H1 (cell line): ENCODE measurements at regions not wholly inside any gene's neighbourhood (a gene's known extent, or its start where the extent isn't known, plus 50 kb on each side); places are given as distances from the start of the nearest gene placed in this dataset.
A peak's percentile ranks its signal among the peaks of the same experiment; 100 is the strongest.

Experiments
- CTCF ChIA-PET: fragments of 300-600 bp; sonication (Branson Sonifier 250); formaldehyde crosslinking; loops from one replicate; lab custom pipeline; 2021; ENCODE audit not compliant: partially characterized antibody; lab: Charles Lee
- POLR2A ChIA-PET: fragments of 300-600 bp; sonication (Branson Sonifier 250); formaldehyde crosslinking; loops from one replicate; lab custom pipeline; 2021; ENCODE audit warnings: inconsistent platforms; ENCODE audit not compliant: partially characterized antibody; lab: Charles Lee
- DNase-seq, 2 experiments: peaks; one replicate each; pipeline versions ENCODE4 v3.0.0 to v3.0.0-alpha.2; 2010 to 2022; ENCODE audit warnings: low spot score in 2 of 2, low read depth in 1 of 2, mixed read lengths in 1 of 2
- FAIRE-seq: peaks from 2 replicates; lab custom pipeline; 2011; peaks lifted over from hg19 to GRCh38; lab: Jason Lieb, UNC
- H2AFZ ChIP-seq: 2 replicates; pipeline ENCODE4 v1.8.1; 2012; ENCODE audit warnings: low read length, inconsistent platforms
- H2AK5ac ChIP-seq: 2 replicates; pipeline ENCODE4 v1.6.1; 2013; ENCODE audit warnings: low read depth, low read length
- H2BK120ac ChIP-seq: replicated peaks from 2 replicates; pipeline ENCODE3; 2013; ENCODE audit warnings: low read depth, low read length, inconsistent platforms
- H2BK12ac ChIP-seq: 2 replicates; pipeline ENCODE4 v1.6.1; 2013; ENCODE audit warnings: low read depth, low read length
- H2BK15ac ChIP-seq: 2 replicates; pipeline ENCODE4 v1.6.1; 2013; ENCODE audit warnings: low read length
- H2BK20ac ChIP-seq: 2 replicates; pipeline ENCODE4 v1.6.1; 2013; ENCODE audit warnings: low read length
- H2BK5ac ChIP-seq: 2 replicates; pipeline ENCODE4 v1.6.1; 2013; ENCODE audit warnings: low read depth, low read length
- H3K14ac ChIP-seq: 2 replicates; pipeline ENCODE4 v1.6.1; 2013; ENCODE audit warnings: inconsistent platforms; ENCODE audit not compliant: insufficient read length
- H3K18ac ChIP-seq: 2 replicates; pipeline ENCODE4 v1.6.1; 2013; ENCODE audit warnings: low read length; ENCODE audit errors: extremely low read depth
- H3K23ac ChIP-seq: 2 replicates; pipeline ENCODE4 v1.6.1; 2013; ENCODE audit warnings: inconsistent platforms; ENCODE audit not compliant: insufficient read length
- H3K23me2 ChIP-seq: 2 replicates; pipeline ENCODE4 v1.6.1; 2013; ENCODE audit warnings: low read depth, low read length
- H3K27ac ChIP-seq: 2 replicates; pipeline ENCODE4 v1.6.1; 2011; ENCODE audit warnings: low read depth, low read length, inconsistent platforms
- H3K27me3 ChIP-seq, 4 experiments: replicated peaks in 1 of 4; 1 replicate in 1 of 4; 2 replicates in 3 of 4; pipeline versions ENCODE4 v1.6.1 to v1.8.1; 2011 to 2013; ENCODE audit warnings: low read length in 3 of 4, mild to moderate bottlenecking in 3 of 4, inconsistent platforms in 2 of 4, mixed read lengths in 2 of 4, moderate library complexity in 1 of 4; ENCODE audit not compliant: control insufficient read depth in 3 of 4, insufficient read depth in 3 of 4; ENCODE audit errors: extremely low read depth in 1 of 4
- H3K36me3 ChIP-seq, 4 experiments: 2 replicates each; pipeline versions ENCODE4 v1.6.1 to v1.8.1; 2011 to 2013; ENCODE audit warnings: mild to moderate bottlenecking in 4 of 4, low read length in 3 of 4, moderate library complexity in 2 of 4, control low read depth in 1 of 4, inconsistent platforms in 1 of 4; ENCODE audit not compliant: insufficient read depth in 4 of 4, control insufficient read depth in 2 of 4
- H3K4ac ChIP-seq: replicated peaks from 2 replicates; pipeline ENCODE3; 2013; ENCODE audit warnings: low read length, low read depth, mixed read lengths, inconsistent platforms; ENCODE audit not compliant: insufficient read length
- H3K4me1 ChIP-seq, 4 experiments: replicated peaks in 1 of 4; 1 replicate in 1 of 4; 2 replicates in 3 of 4; pipeline versions ENCODE4 v1.6.1 to v1.8.1; 2011 to 2013; ENCODE audit warnings: low read length in 3 of 4, inconsistent platforms in 2 of 4, mixed read lengths in 1 of 4; ENCODE audit not compliant: insufficient read depth in 4 of 4, control insufficient read depth in 3 of 4
- H3K4me2 ChIP-seq, 2 experiments: 2 replicates each; pipeline versions ENCODE4 v1.6.1 to v1.8.1; 2011 to 2013; ENCODE audit warnings: low read depth in 2 of 2, low read length in 2 of 2, control low read depth in 1 of 2, inconsistent platforms in 1 of 2, mild to moderate bottlenecking in 1 of 2; ENCODE audit not compliant: insufficient read depth in 1 of 2
- H3K4me3 ChIP-seq, 4 experiments: fragments of 200-600, 300-600 bp in 1 of 4; sonication (generic), shearing (Covaris generic), sonication (Bioruptor Twin) in 1 of 4; 2 replicates each; pipeline versions ENCODE4 v1.5.1 to v1.8.1; 2011 to 2016; ENCODE audit warnings: low read length in 4 of 4, low read depth in 3 of 4, control low read depth in 2 of 4, inconsistent platforms in 2 of 4, mild to moderate bottlenecking in 2 of 4, mixed read lengths in 1 of 4, moderate library complexity in 1 of 4; ENCODE audit not compliant: insufficient read depth in 2 of 4; ENCODE audit errors: extremely low read depth in 1 of 4
- H3K56ac ChIP-seq: replicated peaks from 2 replicates; pipeline ENCODE3; 2013; ENCODE audit warnings: low read depth, mild to moderate bottlenecking, mixed read lengths, low read length, inconsistent platforms; ENCODE audit not compliant: insufficient read length
- H3K79me1 ChIP-seq: 2 replicates; pipeline ENCODE4 v1.6.1; 2013; ENCODE audit warnings: low read depth, low read length, control low read depth
- H3K79me2 ChIP-seq, 2 experiments: 2 replicates each; pipeline versions ENCODE4 v1.6.1 to v1.8.1; 2012 to 2013; ENCODE audit warnings: low read length in 2 of 2, mild to moderate bottlenecking in 2 of 2, inconsistent platforms in 1 of 2; ENCODE audit not compliant: insufficient read depth in 2 of 2, control insufficient read depth in 1 of 2
- H3K9ac ChIP-seq, 4 experiments: replicated peaks in 1 of 4; 1 replicate in 1 of 4; 2 replicates in 3 of 4; pipeline versions ENCODE4 v1.6.1 to v1.8.1; 2011 to 2013; ENCODE audit warnings: low read depth in 3 of 4, low read length in 3 of 4, control low read depth in 2 of 4, mild to moderate bottlenecking in 2 of 4, moderate library complexity in 2 of 4, inconsistent platforms in 1 of 4; ENCODE audit errors: extremely low read depth in 1 of 4
- H3K9me3 ChIP-seq, 2 experiments: 2 replicates each; pipeline versions ENCODE4 v1.6.1 to v1.8.1; 2012 to 2013; ENCODE audit warnings: mild to moderate bottlenecking in 2 of 2, moderate library complexity in 2 of 2, control low read depth in 1 of 2, inconsistent platforms in 1 of 2, low read depth in 1 of 2, low read length in 1 of 2, mixed read lengths in 1 of 2; ENCODE audit not compliant: insufficient read depth in 2 of 2
- H4K20me1 ChIP-seq, 2 experiments: replicated peaks in 1 of 2; 2 replicates each; pipeline versions ENCODE3 to v1.8.1; 2011 to 2013; ENCODE audit warnings: inconsistent platforms in 2 of 2, low read length in 2 of 2, mild to moderate bottlenecking in 1 of 2; ENCODE audit not compliant: insufficient read depth in 2 of 2, control insufficient read depth in 1 of 2
- H4K5ac ChIP-seq: 2 replicates; pipeline ENCODE4 v1.6.1; 2013; ENCODE audit warnings: low read length, low read depth, mixed read lengths, inconsistent platforms; ENCODE audit not compliant: insufficient read length
- H4K8ac ChIP-seq: 2 replicates; pipeline ENCODE4 v1.8.0; 2013; ENCODE audit warnings: mild to moderate bottlenecking, moderate library complexity, low read length, inconsistent platforms; ENCODE audit not compliant: insufficient read depth; ENCODE audit errors: extremely low read depth
- H4K91ac ChIP-seq: replicated peaks from 2 replicates; pipeline ENCODE3; 2013; ENCODE audit warnings: low read length, mixed read lengths, inconsistent platforms; ENCODE audit not compliant: insufficient read length
- KDM1A ChIP-seq: fragments of 200-600, 300-600 bp; sonication (generic); IDR thresholded peaks from 2 replicates; pipeline ENCODE4 v1.7.1; 2016; ENCODE audit warnings: mild to moderate bottlenecking, low read length, borderline replicate concordance
- NRF1 ChIP-seq: IDR thresholded peaks from 2 replicates; pipeline ENCODE4 v1.6.1; 2011; ENCODE audit warnings: mild to moderate bottlenecking, low read depth, low read length, improper control_type of control experiment
- WGBS, 2 experiments: shearing (Covaris generic) in 1 of 2; methylation state at CpG; one replicate each; pipeline versions ENCODE4 v1.1.6 to v1.1.7; 2013 to 2015; ENCODE audit warnings: low lambda C conversion rate in 2 of 2, mixed read lengths in 2 of 2, inconsistent platforms in 1 of 2, low coverage in 1 of 2, missing lambda C conversion rate in 1 of 2; ENCODE audit not compliant: insufficient replicate concordance in 2 of 2, insufficient coverage in 1 of 2, insufficient read length in 1 of 2; ENCODE audit errors: extremely low coverage in 1 of 2, missing lambda C conversion rate in 1 of 2; 5-methylcytosine and 5-hydroxymethylcytosine counted together

DNA sequence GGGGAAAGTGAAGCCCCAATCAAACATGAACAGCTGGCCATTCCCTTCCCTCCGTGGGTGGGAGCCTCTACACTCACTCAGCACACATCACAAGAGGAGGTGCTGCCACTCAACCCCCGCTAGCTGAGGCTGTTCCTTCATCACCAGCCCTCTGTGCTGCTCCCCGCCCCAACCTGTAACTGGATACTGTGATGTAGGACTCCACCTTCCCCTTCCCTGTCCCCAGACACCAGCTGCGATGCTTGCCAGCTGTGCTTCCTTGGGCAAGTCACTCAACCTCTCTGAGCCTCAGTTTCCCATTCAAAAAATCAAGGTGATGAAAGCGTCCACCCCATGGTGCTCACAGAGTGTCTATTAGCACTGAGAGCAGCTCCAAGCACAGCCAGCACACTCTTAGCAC lies 273.2 kb downstream of the MRTFB start:
- Histone ChIP-seq H2BK120ac (no peak overlapping the region), H3K56ac (no peak overlapping the region), H2BK5ac (no peak overlapping the region), H2BK15ac (peak overlapping the region; percentile 37; the same call in 1 of the 2 replicates), H3K27ac (no peak overlapping the region), H3K79me2 (no peaks in the 10 kb centered on the region), H4K5ac (no peak overlapping the region), H3K4me1 (no peaks in the 10 kb centered on the region), H3K4me3 (no peak overlapping the region), H3K36me3 (no peaks in the 10 kb centered on the region), H3K9me3 (no peaks in the 10 kb centered on the region; a peak in 2 of 4 replicates), H3K23me2 (no peaks in the 10 kb centered on the region; the same call in 1 of the 2 replicates), H3K4me2 (no peak overlapping the region), H3K23ac (no peak overlapping the region), H3K9ac (no peak overlapping the region), H3K4ac (no peak overlapping the region), H3K79me1 (no peaks in the 10 kb centered on the region), H3K14ac (no peak overlapping the region), H2BK12ac (no peak overlapping the region), H4K20me1 (no peaks in the 10 kb centered on the region), H4K91ac (no peak overlapping the region), H3K18ac (no peak overlapping the region), H2AK5ac (no peak overlapping the region), H2AFZ (no peak overlapping the region), H2BK20ac (no peak overlapping the region), H3K27me3 (no peaks in the 10 kb centered on the region), H4K8ac (no peak overlapping the region)
- POLR2A ChIA-PET = no interaction called here
- DNase-seq = no peak
- TF ChIP-seq NRF1 (no peak), KDM1A (peak; percentile 66; the same call in 1 of the 2 replicates)
- 83% methylated on average over 5 of the region's 5 CpGs; no CpG with 5 or more reads in 1 of the 2 experiments for WGBS, 2 experiments
- CTCF ChIA-PET = interaction anchor here (0.6 to 1.1 kb wide), 3 partner anchors 25 to 196 kb away, joined by 3 read pairs; no protein-coding TSS in a partner anchor
- FAIRE-seq = no peak
